Stimulated activated naive B cell treated with anti-CD40 and anti-IgM and Interleukin-4, amounts not matched to agents 10 μg/mL and 1 μg/mL and 100 μg/mL, for 72 hours (primary cell): ENCODE measurements at regions not wholly inside any gene's neighbourhood (a gene's known extent, or its start where the extent isn't known, plus 50 kb on each side); places are given as distances from the start of the nearest gene placed in this dataset.

Experiments
- ATAC-seq, 2 donors: fragments of 150-1000 bp; cut with Tn5 transposase; replicated peaks; 2 replicates each; pipeline ENCODE4 v1.10.0; 2021; ENCODE audit warnings: moderate library complexity in 1 of 2
- DNase-seq: peaks from one replicate; pipeline ENCODE4 v3.0.0; 2021
- H3K27ac Mint-ChIP-seq: one replicate; pipeline ENCODE4 v1.8.0; 2022; ENCODE audit warnings: mild to moderate bottlenecking, mixed read lengths
- H3K27me3 Mint-ChIP-seq, 2 donors: one replicate each; pipeline ENCODE4 v1.8.0; 2022; ENCODE audit warnings: mixed read lengths in 2 of 2
- H3K36me3 Mint-ChIP-seq, 2 donors: one replicate each; pipeline ENCODE4 v1.8.0; 2022; ENCODE audit warnings: mixed read lengths in 2 of 2, mild to moderate bottlenecking in 1 of 2
- H3K4me1 Mint-ChIP-seq, 2 donors: one replicate each; pipeline ENCODE4 v1.8.0; 2022; ENCODE audit warnings: mixed read lengths in 2 of 2, mild to moderate bottlenecking in 1 of 2
- H3K4me3 Mint-ChIP-seq, 2 donors: one replicate each; pipeline ENCODE4 v1.8.0; 2022; ENCODE audit warnings: mild to moderate bottlenecking in 2 of 2, mixed read lengths in 2 of 2, moderate library complexity in 1 of 2
- H3K9me3 Mint-ChIP-seq, 2 donors: one replicate each; pipeline ENCODE4 v1.8.0; 2022; ENCODE audit warnings: mixed read lengths in 2 of 2, mild to moderate bottlenecking in 1 of 2

DNA sequence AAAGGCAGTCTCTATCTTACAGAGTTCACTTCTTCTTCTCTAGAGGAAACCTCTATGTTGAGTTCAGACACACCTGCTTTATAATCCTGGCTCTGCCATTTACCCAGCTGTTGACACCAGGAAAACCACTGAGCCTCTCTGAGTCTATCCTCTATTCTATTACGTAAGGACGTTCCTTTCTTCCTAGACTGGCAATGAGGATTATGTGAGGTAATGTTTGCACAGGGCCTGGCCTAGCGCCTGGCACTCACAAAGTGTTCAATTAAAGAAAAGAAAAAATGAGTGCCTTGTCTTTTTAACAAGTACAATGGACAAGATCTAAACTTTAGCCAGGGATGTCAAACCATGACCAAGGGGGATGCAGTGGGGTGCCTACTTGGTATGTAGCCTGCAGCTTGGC lies 641.9 kb upstream of the TBX3 start:
- no peak for ATAC-seq
- Mint-ChIP-seq H3K4me3 (no peak overlapping the region), H3K27me3 (no peaks in the 10 kb centered on the region), H3K9me3 (peaks cover 9 to 15% of the 10 kb centered on the region in 2 donors), H3K27ac (no peak overlapping the region), H3K4me1 (peaks cover 8 to 11% of the 10 kb centered on the region in 2 donors), H3K36me3 (peaks cover 0 to 3% of the 10 kb centered on the region in 2 donors)
- no peak for DNase-seq

GRCh38 chr12:115324949-115325593 lies 641.1 kb upstream of the TBX3 start:
- ATAC-seq, result no peak
- H3K27me3 Mint-ChIP-seq, result peaks cover 0 to 4% of the 10 kb centered on the region in 2 donors
- H3K9me3 Mint-ChIP-seq, result peaks cover 9 to 15% of the 10 kb centered on the region in 2 donors

GRCh38 chr12:115323223-115323905 lies 639.4 kb upstream of the TBX3 start:
- H3K9me3 Mint-ChIP-seq, result peaks cover 7 to 15% of the 10 kb centered on the region in 2 donors
- ATAC-seq (no peak), DNase-seq (no peak)
- H3K4me3 Mint-ChIP-seq, result no peak overlapping the region
- H3K36me3 Mint-ChIP-seq, result peaks cover 0 to 3% of the 10 kb centered on the region in 2 donors
- peaks cover 0 to 5% of the 10 kb centered on the region in 2 donors for H3K27me3 Mint-ChIP-seq
- no peak overlapping the region for H3K27ac Mint-ChIP-seq
- peaks cover 8 to 11% of the 10 kb centered on the region in 2 donors for H3K4me1 Mint-ChIP-seq

More at GRCh38 chr12:115324949-115325593, 641.1 kb upstream of the TBX3 start:
- Mint-ChIP-seq H3K27ac (no peak overlapping the region), H3K4me1 (peaks cover 8 to 11% of the 10 kb centered on the region in 2 donors), H3K36me3 (peaks cover 0 to 3% of the 10 kb centered on the region in 2 donors), H3K4me3 (no peak overlapping the region)
- DNase-seq, result no peak

GRCh38 chr12:115322275-115322674 lies 638.3 kb upstream of the TBX3 start:
- H3K9me3 Mint-ChIP-seq, result peaks cover 9 to 15% of the 10 kb centered on the region in 2 donors
- peaks cover 0 to 5% of the 10 kb centered on the region in 2 donors for H3K27me3 Mint-ChIP-seq
- peaks cover 8 to 11% of the 10 kb centered on the region in 2 donors for H3K4me1 Mint-ChIP-seq
- peaks cover 0 to 3% of the 10 kb centered on the region in 2 donors for H3K36me3 Mint-ChIP-seq
- H3K27ac Mint-ChIP-seq, result peak overlapping the region; percentile 0
- ATAC-seq (peak; percentile 92 to 96), DNase-seq (peak; percentile 22)
- peak overlapping the region; percentile 5 to 14 for H3K4me3 Mint-ChIP-seq

DNA sequence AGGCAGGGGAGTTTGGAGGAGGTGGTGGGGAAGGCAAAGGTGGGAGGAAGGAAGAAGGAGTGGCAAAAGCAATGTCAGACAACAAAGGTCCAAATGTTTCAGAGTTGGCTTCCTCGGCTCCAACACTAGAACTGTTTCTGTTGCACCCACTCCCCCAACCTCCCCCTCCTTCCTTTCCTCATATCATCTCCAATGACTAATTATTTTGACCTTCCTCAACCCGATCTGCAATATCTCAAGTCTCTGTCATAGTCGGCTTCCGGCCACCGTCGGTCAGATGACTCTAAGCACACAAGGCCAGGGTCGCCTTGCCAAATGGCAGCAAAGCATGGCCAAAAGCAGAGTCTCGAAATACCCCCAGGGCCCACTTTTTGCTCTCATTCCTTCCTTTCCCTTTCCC lies 637.0 kb upstream of the TBX3 start:
- peaks cover 9 to 15% of the 10 kb centered on the region in 2 donors for H3K9me3 Mint-ChIP-seq
- H3K36me3 Mint-ChIP-seq, result peaks cover 0 to 3% of the 10 kb centered on the region in 2 donors
- DNase-seq (no peak), ATAC-seq (no peak)
- H3K27me3 Mint-ChIP-seq, result peaks cover 0 to 5% of the 10 kb centered on the region in 2 donors
- peaks cover 8 to 11% of the 10 kb centered on the region in 2 donors for H3K4me1 Mint-ChIP-seq
- H3K27ac Mint-ChIP-seq, result no peak overlapping the region
- no peak overlapping the region for H3K4me3 Mint-ChIP-seq

DNA sequence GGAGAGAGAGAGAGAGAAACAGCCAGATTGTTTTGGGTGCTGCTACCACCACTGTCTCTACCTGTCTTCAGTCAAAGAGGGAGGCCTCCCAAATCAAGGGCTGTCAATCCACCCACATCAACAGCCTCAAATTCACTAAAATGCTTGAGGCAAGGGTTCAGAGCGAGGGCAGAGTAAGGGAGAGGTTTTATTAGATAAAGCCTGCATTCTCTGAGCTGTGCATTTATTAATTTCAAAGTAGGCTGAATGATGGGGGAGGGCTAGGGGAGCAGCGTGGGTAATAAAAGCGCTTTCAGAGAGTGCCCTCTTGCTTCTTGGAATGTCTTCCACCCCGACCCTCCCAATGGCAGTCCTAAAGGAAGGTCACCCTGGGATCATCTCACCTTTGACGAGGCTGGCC lies 636.5 kb upstream of the TBX3 start:
- Mint-ChIP-seq H3K27me3 (peaks cover 0 to 5% of the 10 kb centered on the region in 2 donors), H3K27ac (no peak overlapping the region), H3K4me1 (peaks cover 8 to 11% of the 10 kb centered on the region in 2 donors), H3K9me3 (peaks cover 9 to 15% of the 10 kb centered on the region in 2 donors), H3K4me3 (no peak overlapping the region), H3K36me3 (peaks cover 0 to 3% of the 10 kb centered on the region in 2 donors)
- no peak for DNase-seq
- no peak for ATAC-seq

GRCh38 chr12:115319446-115320040 lies 635.6 kb upstream of the TBX3 start:
- Mint-ChIP-seq H3K27ac (no peak overlapping the region), H3K4me1 (peaks cover 8 to 11% of the 10 kb centered on the region in 2 donors), H3K9me3 (peaks cover 9 to 15% of the 10 kb centered on the region in 2 donors), H3K36me3 (peaks cover 0 to 3% of the 10 kb centered on the region in 2 donors), H3K4me3 (no peak overlapping the region), H3K27me3 (peaks cover 0 to 5% of the 10 kb centered on the region in 2 donors)
- ATAC-seq, result no peak
- DNase-seq, result no peak

- H3K27ac Mint-ChIP-seq, result no peak overlapping the region
- H3K4me3 Mint-ChIP-seq, result no peak overlapping the region
- peaks cover 3% of the 10 kb centered on the region in 2 donors for H3K9me3 Mint-ChIP-seq
- ATAC-seq (no peak), DNase-seq (no peak)
- peaks cover 2 to 7% of the 10 kb centered on the region in 2 donors for H3K27me3 Mint-ChIP-seq
- H3K36me3 Mint-ChIP-seq, result no peaks in the 10 kb centered on the region
- no peaks in the 10 kb centered on the region for H3K4me1 Mint-ChIP-seq
These were observed 630.0 kb upstream of the TBX3 start for GRCh38 chr12:115313929-115314328.

DNA sequence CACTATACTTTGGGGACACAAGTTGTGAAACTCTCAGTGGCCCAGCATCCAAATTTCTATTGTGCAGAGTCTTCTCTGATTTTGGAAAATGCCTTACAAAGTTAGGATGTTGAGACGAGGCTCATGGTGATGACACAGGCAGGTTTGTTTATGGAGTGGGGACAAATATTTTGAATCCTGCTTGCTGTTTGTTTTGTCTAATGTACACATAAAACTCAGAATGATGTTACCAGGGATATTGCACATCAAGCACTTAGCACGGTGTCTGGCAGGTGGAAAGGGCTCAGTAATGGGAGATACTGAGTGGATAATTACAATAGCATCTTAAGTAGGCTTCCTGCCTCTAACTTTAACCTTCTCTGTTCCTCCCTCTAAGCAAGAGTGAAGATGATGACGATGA lies 628.9 kb upstream of the TBX3 start:
- Mint-ChIP-seq H3K27ac (no peak overlapping the region), H3K27me3 (peaks cover 4 to 7% of the 10 kb centered on the region in 2 donors), H3K36me3 (no peaks in the 10 kb centered on the region), H3K9me3 (peaks cover 3% of the 10 kb centered on the region in 2 donors), H3K4me3 (no peak overlapping the region), H3K4me1 (no peaks in the 10 kb centered on the region)
- no peak for DNase-seq
- ATAC-seq, result no peak

- Mint-ChIP-seq H3K9me3 (peaks cover 2 to 3% of the 10 kb centered on the region in 2 donors), H3K27ac (no peak overlapping the region), H3K27me3 (peaks cover 4 to 7% of the 10 kb centered on the region in 2 donors), H3K36me3 (no peaks in the 10 kb centered on the region), H3K4me1 (no peaks in the 10 kb centered on the region), H3K4me3 (no peak overlapping the region)
- no peak for DNase-seq
- no peak for ATAC-seq
These were observed 627.9 kb upstream of the TBX3 start for GRCh38 chr12:115311875-115312274.

DNA sequence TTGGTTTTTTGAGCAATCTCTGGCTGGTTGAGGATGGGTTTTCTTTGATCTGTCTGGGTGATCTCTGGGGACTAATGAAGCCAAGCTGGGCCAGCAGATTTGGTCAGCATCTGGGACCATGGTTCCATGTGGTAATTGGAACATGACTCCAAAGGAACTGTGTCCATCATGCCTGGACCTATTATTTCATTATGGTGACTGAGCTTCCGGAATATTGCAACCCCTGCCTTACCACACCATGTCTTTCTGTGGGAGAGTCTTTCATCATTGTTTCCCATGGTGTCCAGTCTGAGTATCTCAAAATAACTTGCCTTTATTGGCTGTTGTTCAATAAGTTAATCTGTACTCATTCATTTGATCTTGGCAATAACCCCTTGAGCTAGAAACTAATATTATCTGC lies 624.9 kb upstream of the TBX3 start:
- no peak for ATAC-seq
- Mint-ChIP-seq H3K27me3 (peaks cover 4 to 7% of the 10 kb centered on the region in 2 donors), H3K4me3 (no peak overlapping the region), H3K4me1 (peaks cover 0 to under 1% of the 10 kb centered on the region in 2 donors), H3K9me3 (no peaks in the 10 kb centered on the region), H3K27ac (no peak overlapping the region), H3K36me3 (no peaks in the 10 kb centered on the region)
- no peak for DNase-seq

- Mint-ChIP-seq H3K4me1 (peaks cover 0 to 5% of the 10 kb centered on the region in 2 donors), H3K9me3 (peaks cover 2 to 3% of the 10 kb centered on the region in 2 donors), H3K4me3 (no peak overlapping the region), H3K27me3 (peaks cover 4 to 7% of the 10 kb centered on the region in 2 donors), H3K36me3 (no peaks in the 10 kb centered on the region), H3K27ac (no peak overlapping the region)
- no peak for DNase-seq
- ATAC-seq, result no peak
These were observed 622.4 kb upstream of the TBX3 start for GRCh38 chr12:115306380-115306779.

- Mint-ChIP-seq H3K27ac (no peak overlapping the region), H3K36me3 (no peaks in the 10 kb centered on the region), H3K27me3 (peaks cover 3 to 4% of the 10 kb centered on the region in 2 donors), H3K4me1 (peaks cover 0 to 5% of the 10 kb centered on the region in 2 donors), H3K4me3 (no peak overlapping the region), H3K9me3 (peaks cover 2 to 3% of the 10 kb centered on the region in 2 donors)
- DNase-seq, result no peak
- no peak for ATAC-seq
These were observed 621.9 kb upstream of the TBX3 start for GRCh38 chr12:115305867-115306266.

DNA sequence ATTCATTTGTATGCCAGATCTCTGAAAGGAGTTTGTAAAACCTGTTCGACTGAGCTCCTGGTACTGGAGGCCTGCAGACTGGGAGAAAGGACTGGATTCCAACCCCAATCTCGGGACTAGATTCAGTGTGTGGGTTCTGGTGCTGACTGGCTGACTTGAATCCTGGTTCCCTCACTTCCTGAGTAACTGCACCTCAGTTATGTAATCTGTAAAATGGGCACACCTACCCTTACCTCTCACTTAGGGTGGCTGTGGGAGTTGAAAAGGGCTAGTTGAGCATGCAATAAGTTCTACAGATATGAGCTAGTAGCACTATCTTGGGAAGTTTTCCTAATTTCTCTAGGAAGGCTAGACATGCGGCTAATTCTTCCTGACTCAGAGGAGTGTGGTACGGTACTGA lies 621.3 kb upstream of the TBX3 start:
- Mint-ChIP-seq H3K9me3 (peaks cover 2 to 3% of the 10 kb centered on the region in 2 donors), H3K27me3 (peaks cover 0 to 4% of the 10 kb centered on the region in 2 donors), H3K4me3 (no peak overlapping the region), H3K36me3 (no peaks in the 10 kb centered on the region), H3K27ac (no peak overlapping the region), H3K4me1 (peaks cover 0 to 5% of the 10 kb centered on the region in 2 donors)
- DNase-seq (no peak), ATAC-seq (no peak)
